SIG-M5 treated with dmso at 0.1 percent for 504 hours (cell line): ENCODE measurements at regions not wholly inside any gene's neighbourhood (a gene's known extent, or its start where the extent isn't known, plus 50 kb on each side); places are given as distances from the start of the nearest gene placed in this dataset.

ENCODE experiments used
- DNase-seq: peaks from one replicate; lab custom pipeline; 2025; ENCODE audit not compliant: unreplicated experiment; lab: John Stamatoyannopoulos, UW

GRCh38 chr11:15723966-15724365, 609.2 kb downstream of the INSC start:
- DNase-seq: no peak

GRCh38 chr11:15724601-15725000, 609.9 kb downstream of the INSC start:
- DNase-seq: no peak

GRCh38 chr11:15725246-15725645, 610.5 kb downstream of the INSC start:
- no peak for DNase-seq

- DNase-seq: no peak
Measured at GRCh38 chr11:15726221-15726746, 611.6 kb downstream of the INSC start.

GRCh38 chr11:15726893-15727519, 612.3 kb downstream of the INSC start:
- no peak for DNase-seq

GRCh38 chr11:15727520-15727914, 612.8 kb downstream of the INSC start:
- no peak for DNase-seq

- DNase-seq: no peak
Measured at GRCh38 chr11:15728207-15728606, 613.5 kb downstream of the INSC start.

GRCh38 chr11:15730263-15730994, 615.7 kb downstream of the INSC start:
- no peak for DNase-seq

- no peak for DNase-seq
Measured at GRCh38 chr11:15730995-15731385, 616.3 kb downstream of the INSC start.

- no peak for DNase-seq
Measured at GRCh38 chr11:15735706-15736105, 620.6 kb downstream of the SOX6 start.

GRCh38 chr11:15737320-15737719, 619.0 kb downstream of the SOX6 start:
- no peak for DNase-seq

- no peak for DNase-seq
Measured at GRCh38 chr11:15738931-15739330, 617.4 kb downstream of the SOX6 start.

- peak; percentile 41 for DNase-seq
Measured at GRCh38 chr11:15742626-15743519, 613.5 kb downstream of the SOX6 start.

GRCh38 chr11:15744693-15745092, 611.7 kb downstream of the SOX6 start:
- no peak for DNase-seq

GRCh38 chr11:15745266-15745665, 611.1 kb downstream of the SOX6 start:
- no peak for DNase-seq

- DNase-seq: no peak
Measured at GRCh38 chr11:15747671-15748070, 608.7 kb downstream of the SOX6 start.

- no peak for DNase-seq
Measured at GRCh38 chr11:15748132-15748531, 608.2 kb downstream of the SOX6 start.

- DNase-seq: no peak
Measured at GRCh38 chr11:15748741-15749140, 607.6 kb downstream of the SOX6 start.

- no peak for DNase-seq
Measured at GRCh38 chr11:15750535-15751308, 605.6 kb downstream of the SOX6 start.

- no peak for DNase-seq
Measured at GRCh38 chr11:15754221-15754620, 602.1 kb downstream of the SOX6 start.
